Immature natural killer cell (primary cell): ENCODE measurements at regions not wholly inside any gene's neighbourhood (a gene's known extent, or its start where the extent isn't known, plus 50 kb on each side); places are given as distances from the start of the nearest gene placed in this dataset.
"Not testable (repeated sequence)": the region's sequence is repeated elsewhere in the genome, so short reads cannot be mapped to it uniquely, and the experiment has no call there.

Source experiments
- DNase-seq, 3 donors: peaks; one replicate each; pipeline ENCODE4 v3.0.0; 2022; ENCODE audit warnings: mixed read lengths in 1 of 3
- H3K27ac Mint-ChIP-seq, 6 donors: one replicate each; pipeline ENCODE4 v1.8.0; 2020; ENCODE audit warnings: mixed read lengths in 6 of 6, mild to moderate bottlenecking in 5 of 6, inconsistent platforms in 4 of 6, moderate library complexity in 3 of 6
- H3K27me3 Mint-ChIP-seq, 3 donors: one replicate each; pipeline ENCODE4 v1.8.0; 2020 to 2021; ENCODE audit warnings: low read depth in 3 of 3, mild to moderate bottlenecking in 3 of 3, mixed read lengths in 3 of 3, moderate library complexity in 3 of 3, inconsistent platforms in 1 of 3
- H3K36me3 Mint-ChIP-seq, 3 donors: one replicate each; pipeline ENCODE4 v1.8.0; 2020; ENCODE audit warnings: mixed read lengths in 3 of 3, inconsistent platforms in 2 of 3, mild to moderate bottlenecking in 2 of 3
- H3K4me1 Mint-ChIP-seq, 2 donors: one replicate each; pipeline ENCODE4 v1.8.0; 2020; ENCODE audit warnings: inconsistent platforms in 2 of 2, mild to moderate bottlenecking in 2 of 2, mixed read lengths in 2 of 2, moderate library complexity in 1 of 2
- H3K4me3 Mint-ChIP-seq, 5 donors: one replicate each; pipeline ENCODE4 v1.8.0; 2020; ENCODE audit warnings: mild to moderate bottlenecking in 5 of 5, mixed read lengths in 5 of 5, inconsistent platforms in 3 of 5, moderate library complexity in 3 of 5
- H3K9me3 Mint-ChIP-seq, 6 donors: one replicate each; pipeline ENCODE4 v1.8.0; 2020; ENCODE audit warnings: mild to moderate bottlenecking in 6 of 6, mixed read lengths in 6 of 6, inconsistent platforms in 4 of 6, moderate library complexity in 3 of 6

DNA sequence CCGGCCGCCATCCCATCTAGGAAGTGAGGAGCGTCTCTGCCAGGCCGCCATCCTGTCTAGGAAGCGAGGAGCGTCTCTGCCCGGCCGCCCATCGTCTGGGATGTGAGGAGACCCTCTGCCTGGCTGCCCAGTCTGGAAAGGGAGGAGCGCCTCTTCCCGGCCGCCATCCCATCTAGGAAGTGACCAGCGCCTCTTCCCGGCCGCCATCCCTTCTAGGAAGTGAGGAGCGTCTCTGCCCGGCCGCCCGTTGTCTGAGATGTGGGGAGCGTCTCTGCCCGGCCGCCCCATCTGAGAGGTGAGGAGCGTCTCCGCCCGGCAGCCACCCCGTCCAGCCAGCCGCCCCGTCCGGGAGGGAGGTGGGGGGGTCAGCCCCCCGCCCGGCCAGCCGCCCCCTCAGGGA lies 475.4 kb downstream of the TMEM114 start:
- H3K4me1 Mint-ChIP-seq, H3K27me3 Mint-ChIP-seq, DNase-seq, H3K27ac Mint-ChIP-seq, H3K4me3 Mint-ChIP-seq, H3K36me3 Mint-ChIP-seq: not testable (repeated sequence)
- peaks cover 7 to 37% (median 11%) of the 10 kb centered on the region in 6 donors for H3K9me3 Mint-ChIP-seq

DNA sequence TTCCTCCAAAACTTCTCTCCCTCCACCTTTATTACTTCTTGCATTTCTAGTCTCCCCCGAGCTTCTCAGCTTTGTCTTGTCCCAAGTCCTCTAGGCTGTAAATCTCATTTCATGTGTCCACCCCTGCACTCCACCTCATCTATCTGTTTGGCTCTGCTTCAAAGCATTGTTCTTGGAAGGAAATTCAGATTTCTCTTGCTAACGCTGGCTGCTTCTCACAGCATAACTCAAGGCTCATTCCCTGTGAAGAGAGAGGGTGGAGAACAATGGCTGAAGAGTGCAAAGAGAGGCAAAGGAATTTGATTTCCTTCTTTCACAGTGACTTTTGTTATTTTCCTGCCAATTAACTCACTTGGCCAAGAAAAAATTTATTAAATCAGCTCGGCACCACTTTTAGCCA lies 476.5 kb downstream of the TMEM114 start:
- H3K9me3 Mint-ChIP-seq, result peaks cover 5 to 40% (median 12%) of the 10 kb centered on the region in 6 donors
- H3K4me1 Mint-ChIP-seq, result no peaks in the 10 kb centered on the region
- peaks cover 0 to 4% (median 0%) of the 10 kb centered on the region in 3 donors for H3K36me3 Mint-ChIP-seq
- no peak overlapping the region for H3K4me3 Mint-ChIP-seq
- no peak for DNase-seq
- peaks cover 0 to 4% (median 3%) of the 10 kb centered on the region in 3 donors for H3K27me3 Mint-ChIP-seq
- no peak overlapping the region for H3K27ac Mint-ChIP-seq

DNA sequence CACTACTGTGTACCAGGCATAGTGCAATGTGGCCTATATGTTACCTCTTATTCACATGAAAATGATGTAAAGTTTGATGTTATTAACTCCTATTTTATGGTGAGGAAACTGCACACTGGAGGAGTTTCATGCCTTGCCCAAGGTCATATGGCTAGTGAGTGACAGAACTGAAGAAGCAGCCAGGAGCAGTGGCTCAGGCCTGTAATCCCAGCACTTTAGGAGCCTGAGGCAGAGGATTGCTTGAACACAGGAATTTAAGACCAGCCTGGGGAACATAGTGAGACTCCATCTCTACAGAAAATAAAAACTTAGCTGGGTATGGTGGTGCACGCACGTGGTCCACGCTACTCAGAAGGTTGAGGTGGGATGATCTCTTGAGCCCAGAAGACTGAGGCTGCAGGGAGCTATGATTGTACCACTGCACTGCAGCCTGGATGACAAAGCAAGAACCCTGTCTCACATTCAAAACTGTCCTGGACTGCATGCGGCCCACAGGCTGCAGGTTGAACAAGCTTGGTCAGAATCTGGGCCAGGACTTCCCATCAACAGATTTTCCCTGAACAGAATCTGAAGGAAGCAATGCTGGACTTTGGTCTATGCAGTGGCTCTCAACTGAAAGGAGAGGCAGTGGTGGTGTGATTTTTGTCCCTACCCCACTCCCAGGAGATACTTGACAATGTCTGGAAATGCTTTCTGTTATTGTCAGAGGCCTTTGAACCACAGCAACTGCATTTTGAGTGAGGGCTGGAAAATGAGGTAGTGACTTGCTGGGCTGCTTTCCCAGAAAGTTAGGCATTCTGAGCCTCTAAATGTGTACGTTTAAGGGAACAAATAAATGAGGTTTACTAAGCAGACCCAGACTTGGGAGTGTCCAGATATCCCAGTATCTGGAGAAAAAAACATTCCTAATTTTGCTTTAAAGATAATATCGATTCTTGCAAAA lies 479.5 kb downstream of the TMEM114 start:
- Mint-ChIP-seq H3K4me3 (no peak overlapping the region), H3K27ac (no peak overlapping the region), H3K36me3 (peaks cover 0 to 4% (median 0%) of the 10 kb centered on the region in 3 donors), H3K9me3 (peaks cover 3 to 27% (median 6%) of the 10 kb centered on the region in 6 donors), H3K4me1 (no peaks in the 10 kb centered on the region), H3K27me3 (peaks cover 0 to 4% (median 2%) of the 10 kb centered on the region in 3 donors)
- no peak for DNase-seq

DNA sequence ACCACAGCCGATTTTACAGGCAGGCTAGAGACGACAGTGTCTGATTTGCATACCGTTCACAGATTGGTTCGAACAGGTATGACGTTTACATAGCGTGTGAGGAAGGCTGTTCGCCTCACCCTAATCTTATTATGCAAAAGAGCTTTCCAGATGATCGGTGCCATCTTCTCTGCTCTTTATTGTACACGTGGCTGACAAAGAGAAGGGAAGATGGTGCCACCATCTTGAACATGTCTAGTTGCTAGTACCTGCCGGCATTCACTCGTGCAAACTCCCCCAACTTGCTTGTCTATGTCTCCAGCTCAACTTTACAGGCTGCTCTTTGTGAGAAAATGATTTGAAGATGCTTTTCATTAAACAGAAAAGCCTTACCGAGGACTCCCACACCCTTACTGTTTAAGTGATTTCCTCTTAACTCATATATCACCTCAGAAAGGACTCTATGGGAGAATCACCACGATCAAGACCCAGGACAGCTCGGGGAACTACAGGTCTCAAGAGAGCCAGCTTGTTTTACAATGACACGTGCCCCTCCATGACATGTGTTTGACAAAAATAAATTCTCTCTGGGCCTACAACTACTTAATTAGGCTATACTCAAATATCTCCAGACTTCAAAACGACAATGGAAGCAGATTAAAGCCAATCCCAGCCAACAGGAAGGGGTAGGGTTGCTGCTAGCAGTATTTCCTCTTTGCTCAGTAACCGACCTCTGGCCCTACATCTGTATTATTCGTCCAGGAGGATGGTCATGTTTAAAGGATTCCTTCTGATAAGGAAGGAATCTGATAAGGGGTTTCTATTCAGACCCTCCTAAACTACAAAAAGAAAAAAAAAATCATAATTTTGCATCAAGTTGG lies 480.6 kb downstream of the TMEM114 start:
- Mint-ChIP-seq H3K9me3 (peaks cover 2 to 25% (median 4%) of the 10 kb centered on the region in 6 donors), H3K4me3 (no peak overlapping the region), H3K4me1 (no peaks in the 10 kb centered on the region), H3K27ac (no peak overlapping the region), H3K36me3 (peaks cover 0 to 4% (median 0%) of the 10 kb centered on the region in 3 donors), H3K27me3 (peaks cover 0 to 4% (median 2%) of the 10 kb centered on the region in 3 donors)
- no peak for DNase-seq

DNA sequence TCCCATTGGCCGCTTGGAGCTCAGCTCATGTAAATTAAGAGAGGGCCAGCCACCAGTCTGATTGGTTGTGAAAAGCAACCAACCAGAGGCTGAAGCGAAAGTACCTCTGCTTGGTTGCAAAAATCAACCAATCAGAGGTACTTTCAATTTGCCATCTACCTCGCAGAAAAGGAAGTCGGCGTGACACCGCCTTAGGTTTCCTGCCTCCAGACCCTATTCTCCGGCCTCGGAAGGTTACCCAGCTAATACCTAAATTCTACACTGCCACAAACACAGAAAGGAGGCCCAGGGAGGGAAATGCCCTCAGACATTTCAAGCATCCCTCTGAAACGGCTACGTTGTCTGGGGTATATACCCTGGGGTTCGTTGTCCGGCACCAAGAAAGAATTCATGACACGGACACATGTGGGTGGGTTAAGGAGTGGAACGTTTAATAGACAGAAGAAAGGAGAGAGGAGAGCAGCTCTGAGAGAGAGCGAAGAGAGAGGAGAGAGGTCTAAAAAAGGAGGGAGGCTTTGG lies 481.3 kb downstream of the TMEM114 start:
- Mint-ChIP-seq H3K27me3 (peaks cover 0 to 4% (median 2%) of the 10 kb centered on the region in 3 donors), H3K36me3 (peaks cover 0 to 4% (median 0%) of the 10 kb centered on the region in 3 donors), H3K27ac (no peak overlapping the region), H3K4me1 (no peaks in the 10 kb centered on the region), H3K4me3 (no peak overlapping the region), H3K9me3 (peaks cover 2 to 27% (median 4%) of the 10 kb centered on the region in 6 donors)
- DNase-seq, result no peak

DNA sequence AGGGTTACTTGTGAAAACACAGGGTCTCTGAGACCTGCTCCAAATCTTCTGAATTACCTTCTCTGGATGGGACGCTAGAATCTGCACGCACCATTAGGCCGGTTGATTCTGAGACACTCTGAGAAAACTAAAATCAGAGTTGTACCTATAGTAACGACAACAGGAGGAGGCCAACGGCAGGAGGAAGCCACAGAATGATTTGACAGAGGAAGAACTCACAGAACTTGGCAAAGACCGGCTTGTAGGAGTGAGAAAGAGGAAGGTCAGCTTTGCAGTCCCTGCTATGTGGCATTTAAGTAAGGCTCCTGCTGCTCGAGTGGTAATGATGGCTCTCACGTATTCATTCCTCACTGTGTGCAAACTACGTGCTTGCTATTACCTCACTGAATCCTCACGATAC lies 483.0 kb downstream of the TMEM114 start:
- Mint-ChIP-seq H3K9me3 (peaks cover 2 to 15% (median 3%) of the 10 kb centered on the region in 6 donors), H3K27me3 (peaks cover 0 to 4% (median 2%) of the 10 kb centered on the region in 3 donors), H3K27ac (no peak overlapping the region), H3K4me1 (no peaks in the 10 kb centered on the region), H3K4me3 (no peak overlapping the region), H3K36me3 (peaks cover 0 to 4% (median 0%) of the 10 kb centered on the region in 3 donors)
- DNase-seq, result no peak

DNA sequence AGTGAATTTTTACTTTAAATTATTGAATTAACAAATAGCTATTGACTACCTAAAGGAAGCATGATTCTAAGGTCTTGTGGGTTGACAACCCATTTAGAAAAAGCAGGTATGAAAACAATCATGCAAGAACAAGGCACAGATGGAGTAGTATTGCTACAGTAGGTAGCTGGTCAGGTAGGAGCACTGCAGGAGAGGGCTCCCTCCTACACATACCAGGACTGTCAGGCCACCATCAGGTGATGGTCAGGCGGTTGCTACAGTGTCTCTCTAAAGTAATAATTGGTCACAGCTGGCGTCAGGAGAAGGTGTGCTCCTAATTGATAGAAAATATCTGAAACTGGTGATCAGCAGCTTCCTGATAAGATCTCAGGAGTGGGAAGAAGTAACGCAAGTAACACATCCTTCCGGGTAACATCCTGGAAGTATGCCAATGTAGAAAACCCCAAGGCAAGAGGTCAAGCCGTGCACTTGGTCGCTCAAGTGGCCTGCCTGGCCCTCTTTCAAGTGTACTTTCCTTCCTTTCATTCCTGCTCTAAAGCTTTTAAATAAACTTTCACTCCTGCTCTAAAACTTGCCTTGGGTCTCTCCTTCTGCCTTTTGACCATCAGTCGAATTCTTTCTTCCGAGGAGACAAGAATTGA lies 486.5 kb downstream of the TMEM114 start:
- H3K27ac Mint-ChIP-seq, result no peak overlapping the region
- H3K36me3 Mint-ChIP-seq, result no peaks in the 10 kb centered on the region
- no peak for DNase-seq
- H3K4me1 Mint-ChIP-seq, result no peaks in the 10 kb centered on the region
- peaks cover 1 to 31% (median 3%) of the 10 kb centered on the region in 6 donors for H3K9me3 Mint-ChIP-seq
- H3K4me3 Mint-ChIP-seq, result no peak overlapping the region
- peaks cover 0 to 3% (median 2%) of the 10 kb centered on the region in 3 donors for H3K27me3 Mint-ChIP-seq

DNA sequence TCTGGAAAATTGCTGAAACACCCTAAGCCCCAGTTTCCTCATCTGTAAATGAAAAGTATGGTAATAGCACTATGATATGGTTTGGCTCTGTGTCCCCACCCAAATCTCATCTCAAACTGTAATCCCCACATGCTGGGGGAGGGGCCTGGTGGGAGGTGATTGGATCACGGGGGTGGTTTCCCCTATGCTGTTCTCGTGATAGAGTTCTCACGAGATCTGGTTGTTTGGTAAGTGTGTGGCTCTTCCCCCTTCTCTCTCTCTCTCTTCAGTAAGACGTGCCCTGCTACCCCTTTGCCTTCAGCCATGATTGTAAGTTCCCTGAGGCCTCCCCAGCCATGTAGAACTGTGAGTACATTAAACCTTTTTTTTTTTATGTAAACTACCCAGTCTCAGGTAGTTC lies 490.7 kb downstream of the TMEM114 start:
- DNase-seq, result no peak
- Mint-ChIP-seq H3K36me3 (peaks cover 0 to 3% (median 0%) of the 10 kb centered on the region in 3 donors), H3K27ac (no peak overlapping the region), H3K9me3 (peaks cover 0 to 38% (median 7%) of the 10 kb centered on the region in 6 donors), H3K27me3 (peaks cover 0 to 4% (median 3%) of the 10 kb centered on the region in 3 donors), H3K4me1 (no peaks in the 10 kb centered on the region), H3K4me3 (no peak overlapping the region)

DNA sequence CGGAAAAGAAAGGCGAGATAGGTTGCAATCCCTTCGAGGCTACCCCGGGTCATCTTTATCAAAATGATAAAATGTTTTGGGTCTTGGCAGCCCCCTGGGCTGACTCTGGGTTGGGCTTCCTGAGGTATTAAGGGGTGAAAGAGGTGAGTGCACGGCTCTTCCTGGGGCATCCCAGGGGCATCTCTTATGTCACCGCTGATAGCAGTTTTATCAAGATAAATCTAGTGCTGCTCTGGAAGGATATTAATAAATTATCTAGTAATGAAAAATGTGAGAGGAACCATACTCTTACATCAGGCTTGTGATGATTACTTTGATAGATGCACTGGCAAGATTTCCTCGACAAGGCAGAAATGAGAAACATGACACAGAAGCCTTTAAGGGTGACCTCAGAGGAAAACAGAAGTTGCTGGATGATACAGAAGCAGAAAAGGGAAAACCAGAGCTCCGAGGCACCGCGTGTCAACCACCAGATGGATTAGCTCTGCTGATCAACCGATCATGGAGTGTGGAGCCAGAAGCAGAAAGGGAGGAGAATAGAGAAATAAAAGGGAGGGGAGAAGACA lies 491.3 kb downstream of the TMEM114 start:
- Mint-ChIP-seq H3K4me3 (no peak overlapping the region), H3K27me3 (peaks cover 0 to 4% (median 3%) of the 10 kb centered on the region in 3 donors), H3K4me1 (no peaks in the 10 kb centered on the region), H3K27ac (no peak overlapping the region), H3K9me3 (peaks cover 0 to 41% (median 7%) of the 10 kb centered on the region in 6 donors), H3K36me3 (peaks cover 0 to 3% (median 0%) of the 10 kb centered on the region in 3 donors)
- DNase-seq, result no peak

DNA sequence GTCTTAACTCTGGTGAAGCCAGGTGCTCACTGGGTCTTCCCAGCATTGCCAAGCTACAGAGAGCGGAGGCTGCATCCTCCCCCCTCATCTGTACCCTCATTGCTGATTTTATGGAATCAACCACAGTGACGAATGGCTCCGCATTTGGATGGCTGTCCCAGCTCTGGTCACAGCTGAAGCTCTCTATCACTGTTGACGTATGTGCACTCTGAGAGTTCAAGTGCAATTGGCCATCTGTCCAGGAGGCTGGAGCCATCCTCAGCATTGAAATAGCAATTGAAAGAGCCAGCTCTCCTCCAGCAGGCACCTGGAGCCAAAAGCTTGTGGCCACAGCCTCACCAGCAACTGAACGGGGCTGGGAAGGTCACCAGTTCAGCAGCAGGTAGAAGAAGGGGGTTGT lies 494.1 kb downstream of the TMEM114 start:
- peaks cover 0 to 3% (median 0%) of the 10 kb centered on the region in 3 donors for H3K36me3 Mint-ChIP-seq
- H3K27me3 Mint-ChIP-seq, result peaks cover 0 to 4% (median 2%) of the 10 kb centered on the region in 3 donors
- H3K4me3 Mint-ChIP-seq, result no peak overlapping the region
- no peaks in the 10 kb centered on the region for H3K4me1 Mint-ChIP-seq
- H3K27ac Mint-ChIP-seq, result no peak overlapping the region
- H3K9me3 Mint-ChIP-seq, result peaks cover 4 to 46% (median 7%) of the 10 kb centered on the region in 6 donors
- no peak for DNase-seq

DNA sequence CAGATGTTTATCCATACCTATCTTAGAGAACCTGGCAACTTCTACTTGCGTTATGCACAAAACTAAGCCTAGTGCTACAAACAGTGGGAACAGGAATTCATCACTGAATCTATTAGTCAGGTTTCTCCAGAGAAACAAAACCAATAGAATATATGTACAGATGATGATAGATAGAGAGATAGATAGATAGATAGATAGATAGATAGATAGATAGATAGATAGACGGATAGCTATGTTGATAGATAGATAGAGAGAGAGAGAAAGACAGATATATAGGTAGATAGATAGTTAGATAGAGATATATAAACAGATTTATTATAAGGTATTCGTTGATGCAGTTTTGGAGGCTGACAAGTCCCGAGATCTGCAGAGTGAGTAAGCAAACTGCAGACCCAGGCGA lies 495.6 kb downstream of the TMEM114 start:
- H3K27me3 Mint-ChIP-seq, result peaks cover 0 to 4% (median under 1%) of the 10 kb centered on the region in 3 donors
- peaks cover 4 to 37% (median 7%) of the 10 kb centered on the region in 6 donors for H3K9me3 Mint-ChIP-seq
- H3K36me3 Mint-ChIP-seq, result peaks cover 0 to 3% (median 0%) of the 10 kb centered on the region in 3 donors
- H3K27ac Mint-ChIP-seq, result no peak overlapping the region
- no peak overlapping the region for H3K4me3 Mint-ChIP-seq
- no peak for DNase-seq
- no peaks in the 10 kb centered on the region for H3K4me1 Mint-ChIP-seq

DNA sequence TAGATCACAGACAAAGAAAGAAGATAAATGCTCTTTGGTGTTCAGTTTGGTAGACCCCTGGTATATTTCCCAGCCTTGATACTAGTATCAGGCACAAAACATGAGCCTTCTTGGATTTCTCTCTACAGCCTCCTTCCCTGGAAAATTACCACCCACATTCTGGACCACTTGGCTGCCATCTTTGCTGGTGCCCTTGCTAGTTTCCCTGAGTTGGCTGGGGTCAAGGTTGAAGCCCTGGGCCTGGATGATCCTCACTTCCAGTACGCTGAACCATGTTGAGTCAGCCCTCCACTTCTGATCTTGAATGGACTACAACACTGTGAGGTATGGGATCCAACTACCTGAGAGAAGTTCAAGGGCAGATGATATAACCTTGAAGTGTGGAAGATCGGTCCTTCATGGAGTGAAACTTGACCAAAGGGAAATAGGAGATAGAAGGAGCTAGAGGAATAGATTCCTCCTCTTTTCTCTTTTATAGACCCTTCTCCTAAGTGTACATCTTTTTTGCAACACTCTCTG lies 501.4 kb downstream of the TMEM114 start:
- peaks cover 0 to 26% (median 7%) of the 10 kb centered on the region in 6 donors for H3K9me3 Mint-ChIP-seq
- no peaks in the 10 kb centered on the region for H3K4me1 Mint-ChIP-seq
- H3K36me3 Mint-ChIP-seq, result no peaks in the 10 kb centered on the region
- H3K27ac Mint-ChIP-seq, result no peak overlapping the region
- DNase-seq, result no peak
- H3K4me3 Mint-ChIP-seq, result no peak overlapping the region
- H3K27me3 Mint-ChIP-seq, result peaks cover 0 to 3% (median 0%) of the 10 kb centered on the region in 3 donors
